ENCODE measurements at regions not wholly inside any gene's neighbourhood (a gene's known extent, or its start where the extent isn't known, plus 50 kb on each side); places are given as distances from the start of the nearest gene placed in this dataset.
"Not testable (repeated sequence)": the region's sequence is repeated elsewhere in the genome, so short reads cannot be mapped to it uniquely, and the experiment has no call there.

- CTCF ChIA-PET; POLR2A ChIA-PET; H3K36me3 ChIP-seq (ENCODE audit: control insufficient read depth, insufficient read depth, low read length): not testable (repeated sequence)
These were observed 102.5 kb upstream of the WIPF3 start for GRCh38 chr7:29703830-29704229.

GRCh38 chr7:29709002-29709401 is 97.3 kb upstream of the WIPF3 start:
- CTCF ChIA-PET; DNase-seq (ENCODE audit: low read depth); H3K27me3 ChIP-seq (ENCODE audit: control insufficient read depth, insufficient read depth, low read length); POLR2A ChIA-PET; H3K36me3 ChIP-seq (ENCODE audit: control insufficient read depth, insufficient read depth, low read length); H3K4me3 ChIP-seq (ENCODE audit: low read depth, low read length): not testable (repeated sequence)

More at GRCh38 chr7:29703830-29704229, 102.5 kb upstream of the WIPF3 start:
- not testable (repeated sequence) for H3K4me3 ChIP-seq (ENCODE audit: low read depth, low read length); DNase-seq (ENCODE audit: low read depth); H3K27me3 ChIP-seq (ENCODE audit: control insufficient read depth, insufficient read depth, low read length)

- H3K27me3 ChIP-seq (ENCODE audit: control insufficient read depth, insufficient read depth, low read length); CTCF ChIA-PET; H3K36me3 ChIP-seq (ENCODE audit: control insufficient read depth, insufficient read depth, low read length); POLR2A ChIA-PET; H3K4me3 ChIP-seq (ENCODE audit: low read depth, low read length): not testable (repeated sequence)
- DNase-seq (ENCODE audit: low read depth) = peak; percentile 67
These were observed 83.2 kb upstream of the WIPF3 start for GRCh38 chr7:29723127-29723526.

- no peak for TF ChIP-seq CTCF (IDR thresholded peaks at IDR 0.05; ENCODE audit: insufficient read depth, low read depth, low read length)
- ChIA-PET CTCF (interaction anchor here (1.0 kb wide), 1 partner anchor 31 kb away, joined by 3 read pairs; no protein-coding TSS in a partner anchor), POLR2A (no interaction called here)
- no peak for DNase-seq (ENCODE audit: low read depth)
- no peak overlapping the region for H3K4me3 ChIP-seq (ENCODE audit: low read depth, low read length)
- peaks cover 2% of the 10 kb centered on the region for H3K27me3 ChIP-seq (ENCODE audit: control insufficient read depth, insufficient read depth, low read length)
- no peaks in the 10 kb centered on the region for H3K36me3 ChIP-seq (ENCODE audit: control insufficient read depth, insufficient read depth, low read length)
These were observed 82.7 kb upstream of the WIPF3 start for GRCh38 chr7:29723599-29723998.

GRCh38 chr7:29729534-29730165 is 76.7 kb upstream of the WIPF3 start:
- H3K36me3 ChIP-seq (ENCODE audit: control insufficient read depth, insufficient read depth, low read length); H3K27me3 ChIP-seq (ENCODE audit: control insufficient read depth, insufficient read depth, low read length); H3K4me3 ChIP-seq (ENCODE audit: low read depth, low read length); POLR2A ChIA-PET; CTCF ChIA-PET; DNase-seq (ENCODE audit: low read depth): not testable (repeated sequence)

GRCh38 chr7:29734246-29734731 is 72.0 kb upstream of the WIPF3 start:
- CTCF ChIA-PET = no interaction called here
- H3K4me3 ChIP-seq (ENCODE audit: low read depth, low read length) = no peak overlapping the region
- H3K36me3 ChIP-seq (ENCODE audit: control insufficient read depth, insufficient read depth, low read length) = no peaks in the 10 kb centered on the region
- no peak for DNase-seq (ENCODE audit: low read depth)
- no peak for TF ChIP-seq CTCF (IDR thresholded peaks at IDR 0.05; ENCODE audit: insufficient read depth, low read depth, low read length)
- POLR2A ChIA-PET = no interaction called here
- no peaks in the 10 kb centered on the region; the same call in 1 of the 2 replicates for H3K27me3 ChIP-seq (ENCODE audit: control insufficient read depth, insufficient read depth, low read length)

GRCh38 chr7:29747645-29748245 is 58.6 kb upstream of the WIPF3 start:
- H3K36me3 ChIP-seq (ENCODE audit: control insufficient read depth, insufficient read depth, low read length); DNase-seq (ENCODE audit: low read depth); H3K27me3 ChIP-seq (ENCODE audit: control insufficient read depth, insufficient read depth, low read length); POLR2A ChIA-PET; H3K4me3 ChIP-seq (ENCODE audit: low read depth, low read length): not testable (repeated sequence)
- CTCF ChIA-PET = interaction anchor here (0.6 to 2.6 kb wide), 11 partner anchors 8 to 328 kb away, joined by 3 to 22 read pairs (median 4); no protein-coding TSS in a partner anchor

Data from BJ (cell line).